ENCODE measurements at regions not wholly inside any gene's neighbourhood (a gene's known extent, or its start where the extent isn't known, plus 50 kb on each side); places are given as distances from the start of the nearest gene placed in this dataset.

DNA sequence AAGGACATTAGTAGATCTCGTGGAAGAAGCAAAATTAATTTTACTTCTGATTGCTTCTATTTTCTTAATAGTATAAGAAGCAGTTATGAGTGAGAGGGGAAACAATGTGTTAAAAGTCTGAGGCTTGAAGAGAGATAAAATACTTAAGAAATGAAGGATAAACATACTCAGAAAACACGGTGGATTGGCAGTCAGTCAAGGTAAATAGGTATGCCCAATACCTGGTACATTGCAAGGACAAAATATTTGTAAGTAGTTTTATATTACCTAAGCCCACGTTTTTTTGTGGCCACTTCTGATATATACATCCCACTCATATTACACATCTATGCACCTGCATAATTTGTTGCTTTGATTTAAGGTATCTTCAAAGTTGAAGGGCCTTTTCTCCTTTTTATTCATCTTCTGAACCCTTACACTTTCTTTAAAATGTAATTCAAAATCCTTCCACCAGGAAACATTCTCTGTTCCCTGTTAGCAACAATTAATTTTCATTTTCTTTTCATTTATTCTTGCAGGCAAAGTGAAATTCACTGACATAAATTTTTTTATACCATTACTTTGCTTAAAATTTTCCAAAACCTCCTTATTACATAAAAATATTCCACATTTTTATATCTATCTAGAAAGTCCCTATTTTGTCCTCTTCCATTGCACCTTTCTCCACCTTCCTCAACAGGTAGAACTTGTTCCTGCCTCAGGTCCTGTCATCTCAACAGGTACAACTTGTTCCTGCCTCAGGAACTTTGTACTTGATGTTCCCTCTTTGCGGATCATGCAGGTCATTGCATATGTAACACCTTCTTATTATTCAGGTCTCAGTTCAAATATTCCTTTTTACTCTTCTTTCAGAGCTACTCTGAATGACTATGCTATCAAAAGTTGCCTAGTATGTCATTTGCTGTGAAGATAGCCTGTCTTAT, 755.7 kb upstream of the ALCAM start:
- DNase-seq, result no peak

DNA sequence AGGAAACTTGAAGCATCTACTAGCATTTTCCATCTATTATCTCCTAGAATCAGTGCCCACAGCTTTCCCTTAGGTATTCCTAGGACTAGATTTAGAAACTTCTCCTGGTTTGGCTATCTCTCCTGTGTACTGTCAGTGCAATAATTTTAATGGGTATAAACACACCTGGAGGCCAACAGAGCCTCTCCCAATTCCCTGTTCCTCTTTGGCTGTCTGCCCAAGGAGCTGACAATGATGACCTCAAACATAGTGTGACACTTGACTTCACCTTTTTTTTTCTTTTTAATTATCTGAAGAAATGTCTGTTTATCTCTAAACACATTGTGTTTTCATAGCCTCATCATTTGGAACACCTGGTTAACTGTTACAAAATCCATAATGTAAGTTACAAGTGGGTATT, 754.5 kb upstream of the ALCAM start:
- DNase-seq, result no peak

DNA sequence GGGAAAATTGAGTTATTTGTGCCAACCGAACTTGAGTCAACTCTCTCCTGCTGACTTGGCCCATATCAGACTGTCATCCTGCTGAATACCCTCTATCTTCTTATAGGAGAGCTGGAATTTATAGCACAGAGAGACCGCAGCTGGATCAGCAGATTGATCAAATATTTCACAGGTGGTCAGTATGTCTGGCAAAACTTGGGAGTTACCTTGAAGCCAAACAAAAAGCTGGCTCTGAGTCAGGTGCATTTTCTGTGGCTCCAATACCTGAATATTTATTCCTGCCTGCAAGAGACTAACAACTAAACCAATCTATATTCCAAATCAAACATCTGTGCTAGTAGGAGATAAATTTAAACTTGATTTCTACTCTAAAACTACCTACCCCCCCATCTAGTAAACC, 752.1 kb upstream of the ALCAM start:
- DNase-seq, result no peak

DNA sequence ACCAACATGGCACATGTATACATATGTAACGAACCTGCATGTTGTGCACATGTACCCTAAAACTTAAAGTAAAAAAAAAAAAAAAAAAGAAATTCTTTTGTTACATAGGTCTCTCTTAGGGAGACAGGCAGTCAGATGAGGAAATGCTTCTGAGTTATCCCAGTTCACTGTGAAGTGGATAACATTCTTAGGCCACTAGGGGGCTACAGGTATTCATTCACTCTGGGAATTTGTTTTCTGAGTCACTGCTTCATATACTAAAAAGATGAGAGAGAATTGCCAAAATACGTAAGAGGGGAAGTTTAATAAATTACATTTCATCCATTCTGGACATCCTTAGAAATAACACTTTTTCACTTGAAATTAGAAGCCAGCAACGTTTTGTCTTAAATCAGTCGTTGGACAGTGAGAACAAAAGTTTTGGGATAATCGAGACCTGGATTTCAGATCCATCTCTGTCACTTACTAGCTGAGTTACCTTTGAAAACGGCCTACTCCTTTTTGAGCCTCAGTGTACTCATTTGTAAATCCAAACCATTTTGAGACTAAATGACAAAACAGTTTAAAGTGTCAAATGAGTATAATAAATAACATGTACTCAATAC, 738.4 kb upstream of the ALCAM start:
- DNase-seq, result peak; percentile 7

DNA sequence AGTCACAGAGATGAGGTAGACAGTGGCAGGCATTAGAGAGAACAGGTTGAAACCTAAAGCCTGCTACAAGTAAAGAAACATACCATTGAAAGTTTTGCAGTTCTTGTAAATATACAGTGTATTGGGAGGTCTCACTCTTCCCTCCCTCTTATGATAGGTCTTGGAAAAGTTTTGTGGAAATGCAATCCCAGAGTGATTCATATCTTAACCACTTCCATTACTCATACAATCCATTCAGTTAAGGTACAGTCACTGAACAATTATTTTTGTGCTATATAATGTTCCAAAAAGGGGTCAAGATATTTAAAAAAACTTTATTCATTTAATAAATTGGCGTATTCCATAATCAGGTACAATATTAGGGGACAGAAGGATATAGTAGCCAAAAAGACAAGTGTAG, 737.7 kb upstream of the ALCAM start:
- DNase-seq, result no peak

DNA sequence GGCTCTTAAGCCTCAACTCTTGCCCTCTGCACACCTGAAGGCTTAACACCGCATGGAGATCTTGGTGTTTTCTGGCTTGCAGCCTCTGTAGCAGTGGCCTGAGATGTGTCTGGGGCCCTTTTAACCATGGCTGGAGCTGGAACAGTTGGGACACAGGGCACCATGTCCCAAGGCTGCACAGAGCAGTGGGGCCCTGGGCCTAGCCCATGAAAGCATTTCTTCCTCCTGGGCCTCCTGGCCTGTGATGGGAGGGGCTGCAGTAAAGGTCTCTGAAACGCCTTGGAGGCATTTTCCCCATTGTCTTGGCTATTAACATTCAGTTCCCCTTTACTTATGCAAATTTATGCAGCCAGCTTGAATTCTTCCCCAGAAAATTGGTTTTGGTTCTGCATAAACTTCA, 735.5 kb upstream of the ALCAM start:
- no peak for DNase-seq

DNA sequence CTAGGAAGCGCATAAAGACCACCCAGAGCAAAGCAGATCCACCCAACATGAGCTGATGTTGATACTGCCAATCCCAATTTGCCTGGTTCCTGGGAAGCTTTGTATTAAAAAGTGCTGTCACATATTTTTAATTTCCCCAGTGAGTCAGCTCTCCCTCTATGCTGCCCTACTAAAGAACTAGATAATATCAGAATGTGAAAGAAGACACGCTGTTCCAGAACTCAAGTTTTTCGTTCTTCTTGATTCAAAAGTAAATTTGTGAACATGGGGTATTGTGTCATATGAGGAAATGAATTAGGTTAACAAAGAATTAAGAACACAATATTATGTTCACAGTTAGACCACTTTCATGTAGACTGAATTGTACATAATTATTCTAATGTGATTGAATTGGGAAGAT, 734.2 kb upstream of the ALCAM start:
- no peak for DNase-seq

DNA sequence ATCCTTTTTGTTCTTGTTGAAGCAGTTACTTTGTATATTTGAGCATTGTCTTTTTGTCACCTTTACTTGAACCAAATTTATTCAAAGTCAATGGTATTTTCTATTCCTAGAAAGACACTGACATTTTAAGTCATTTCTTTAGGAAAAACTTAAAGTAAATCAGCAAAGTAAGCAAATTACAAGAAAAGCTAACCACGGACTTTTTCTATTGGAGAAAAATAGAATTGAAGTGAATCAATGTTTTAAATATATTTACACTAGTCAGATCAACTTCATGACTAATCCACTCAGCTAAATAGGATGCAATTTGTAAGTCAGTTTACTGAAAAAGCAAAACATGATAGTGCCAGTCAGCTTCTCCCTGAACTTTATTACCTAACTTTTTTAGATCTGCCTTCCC, 733.8 kb upstream of the ALCAM start:
- no peak for DNase-seq

DNA sequence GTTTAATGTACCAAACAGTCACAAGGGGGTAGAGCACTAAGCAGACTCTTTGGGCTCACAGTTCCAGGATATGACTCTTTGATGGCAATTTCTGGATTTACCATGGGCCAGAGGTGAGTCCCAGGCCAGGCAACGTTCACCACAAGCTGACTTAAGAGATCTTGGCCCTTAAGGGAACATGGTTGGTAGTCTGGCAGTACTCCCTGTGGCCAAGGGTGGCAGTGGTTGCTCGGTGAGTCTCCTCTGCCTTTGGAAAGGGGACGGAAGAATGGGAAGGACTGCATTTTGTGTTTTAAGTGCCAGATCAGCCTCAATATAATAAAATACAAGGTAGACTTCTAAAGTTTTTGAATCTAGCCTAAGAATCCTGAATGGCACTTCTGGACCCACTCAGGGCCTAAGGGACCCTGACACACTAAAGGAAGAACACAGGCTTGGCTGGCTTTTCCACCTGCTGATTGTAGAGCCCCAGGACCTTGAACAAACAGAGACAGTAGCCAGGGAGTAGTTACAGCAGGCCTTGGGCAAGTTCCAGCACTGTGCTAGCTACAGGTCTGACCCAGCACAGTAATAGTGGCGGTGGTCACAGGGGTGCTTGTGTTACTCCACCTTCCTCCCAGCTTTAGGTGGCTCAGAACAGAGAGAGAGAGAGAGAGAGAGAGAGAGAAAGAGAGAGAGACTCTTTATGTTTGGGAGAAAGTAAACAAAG, 730.7 kb upstream of the ALCAM start:
- DNase-seq, result no peak

DNA sequence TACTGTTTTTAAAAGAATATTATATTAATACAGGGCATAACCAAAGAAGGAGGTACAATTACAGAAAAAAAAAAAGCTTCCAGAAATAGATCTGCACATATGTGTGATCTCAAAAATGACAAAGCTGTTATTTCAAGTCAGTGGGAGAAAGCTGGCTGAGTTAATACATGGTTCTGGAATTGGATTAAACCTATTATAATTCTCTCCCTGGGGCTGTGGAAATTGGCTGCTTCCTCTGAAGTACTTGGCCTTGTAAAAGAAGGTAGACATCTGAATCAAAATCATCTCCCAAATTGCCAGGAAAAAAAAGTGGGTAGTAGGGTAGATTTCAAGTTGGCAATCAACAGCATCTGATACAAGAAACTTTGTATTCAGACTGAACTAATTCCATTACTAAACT, 723.9 kb upstream of the ALCAM start:
- no peak for DNase-seq

DNA sequence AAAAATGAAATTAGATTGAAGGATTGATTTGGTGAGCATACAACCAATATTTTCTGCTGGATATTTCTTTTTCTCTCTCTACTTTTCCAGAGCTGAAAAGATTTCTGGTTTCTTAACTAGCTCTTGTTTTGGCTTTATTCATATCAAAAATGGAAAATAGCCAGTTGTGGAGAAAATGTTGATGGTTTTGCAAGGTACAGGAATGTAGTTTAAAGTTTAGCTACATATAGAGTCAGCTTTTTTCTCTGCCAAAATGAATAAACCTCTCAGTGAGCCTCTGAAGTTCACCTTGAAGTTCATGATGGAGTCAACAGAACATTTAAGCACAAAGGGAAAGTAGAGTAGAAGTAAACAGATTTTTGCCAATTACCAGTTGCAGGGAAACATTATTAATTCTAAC, 720.5 kb upstream of the ALCAM start:
- no peak for DNase-seq

DNA sequence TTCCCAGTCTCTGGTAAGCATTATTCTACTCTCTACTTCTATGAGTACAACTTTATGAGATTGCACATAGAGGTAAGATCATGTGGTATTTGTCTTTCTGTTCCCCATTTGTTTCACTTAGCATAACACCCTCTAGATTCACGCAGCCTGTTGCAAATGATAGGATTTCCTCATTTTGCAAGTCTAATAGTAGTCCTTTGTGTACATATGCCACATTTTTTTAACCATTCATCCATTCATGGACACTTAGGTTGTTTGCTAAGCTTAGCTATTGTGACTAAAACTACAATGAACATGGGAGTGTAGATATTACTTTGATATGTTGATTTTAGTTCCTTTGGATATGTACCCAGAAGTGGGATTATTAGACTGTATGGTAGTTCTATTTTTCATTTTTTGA, 717.9 kb upstream of the ALCAM start:
- DNase-seq, result no peak

DNA sequence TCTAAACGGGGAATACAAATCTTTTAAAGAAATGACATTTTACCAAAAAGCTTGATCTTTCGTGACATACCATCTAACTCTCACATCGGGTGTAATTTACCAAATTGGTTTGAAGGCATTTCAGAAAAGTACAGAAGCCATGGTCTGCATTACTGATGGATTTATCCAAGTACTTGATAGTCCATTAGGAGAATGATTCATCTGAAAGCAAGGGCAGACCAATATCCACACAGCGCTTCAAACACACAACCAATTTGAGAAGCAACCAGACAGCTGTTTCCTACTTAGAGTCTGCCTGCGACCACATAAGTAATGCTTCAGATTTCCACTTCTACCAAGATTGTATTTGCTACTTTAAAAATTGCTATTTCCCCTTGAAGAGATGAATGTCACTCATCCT, 697.6 kb upstream of the ALCAM start:
- DNase-seq, result no peak

DNA sequence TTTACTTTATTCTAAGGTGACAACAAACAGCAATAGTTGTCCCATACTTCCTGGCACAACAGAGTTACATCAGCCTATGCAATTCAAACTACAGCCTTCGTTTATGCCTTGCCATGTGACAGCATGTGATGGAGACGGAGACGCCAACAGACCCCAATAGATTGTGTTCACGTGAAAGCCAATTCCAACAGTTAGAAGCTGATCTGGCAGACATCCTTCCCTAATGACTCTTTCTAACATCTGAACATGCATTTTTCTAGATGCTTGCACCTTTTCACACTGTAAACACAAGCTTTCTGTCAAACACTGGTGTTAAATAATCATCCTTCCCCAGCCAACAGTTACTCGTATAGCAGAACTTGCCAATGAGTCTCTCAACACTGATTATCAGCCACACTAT, 694.4 kb upstream of the ALCAM start:
- no peak for DNase-seq

DNA sequence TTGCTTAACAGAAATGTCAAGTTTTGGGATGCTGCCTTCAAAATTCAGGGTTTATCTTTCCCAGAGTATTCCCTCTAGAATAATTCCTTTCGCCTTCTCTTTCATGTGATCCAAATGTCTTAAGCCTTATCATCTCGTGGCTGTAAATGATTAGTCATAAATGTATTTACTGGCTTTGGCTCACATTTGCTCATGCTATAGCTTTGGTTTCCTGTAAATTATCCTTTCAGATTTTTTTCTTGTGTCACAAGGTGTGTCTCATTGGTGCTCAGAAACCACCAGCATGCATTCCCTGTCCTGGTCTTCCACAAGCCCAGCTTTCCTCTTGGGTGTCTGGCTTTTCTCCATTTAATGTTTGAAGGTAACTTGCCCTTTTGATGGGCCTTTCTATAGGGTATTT, 692.7 kb upstream of the ALCAM start:
- DNase-seq, result no peak

DNA sequence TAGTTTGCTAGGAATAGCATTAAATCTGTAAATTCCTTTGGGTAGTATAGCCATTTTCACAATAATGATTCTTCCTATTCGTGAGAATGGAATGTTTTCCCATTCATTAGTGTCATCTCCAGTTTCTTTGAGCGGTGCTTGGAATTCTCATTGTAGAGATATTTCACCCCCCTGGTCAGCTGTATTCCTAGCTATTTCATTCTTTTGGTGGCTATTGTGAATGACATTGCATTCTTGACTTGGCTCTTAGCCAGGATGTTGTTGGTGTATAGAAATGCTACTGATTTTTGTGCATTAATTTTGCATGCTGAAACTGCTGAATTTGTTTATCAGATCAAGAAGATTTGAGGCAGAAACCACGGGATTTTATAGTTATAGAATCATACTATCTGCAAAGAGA, 690.5 kb upstream of the ALCAM start:
- DNase-seq, result no peak

DNA sequence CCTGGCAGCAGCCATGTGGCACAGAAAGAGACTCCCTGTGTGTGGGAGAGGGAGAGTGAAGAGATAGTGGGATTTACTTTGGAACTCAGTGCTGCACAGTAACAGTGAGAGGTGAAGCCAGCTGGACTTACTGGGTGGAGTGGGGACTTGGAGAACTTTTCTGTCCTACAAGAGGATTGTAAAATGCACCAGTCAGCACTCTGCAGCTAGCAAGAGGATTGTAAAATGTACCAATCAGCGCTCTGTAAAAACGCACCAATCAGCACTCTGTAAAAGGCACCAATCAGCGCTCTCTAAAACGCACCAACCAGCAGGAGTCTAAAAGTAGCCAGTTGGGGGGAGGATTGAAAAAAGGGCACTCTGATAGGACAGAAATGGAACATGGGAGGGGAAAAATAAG, 688.8 kb upstream of the ALCAM start:
- DNase-seq, result no peak

DNA sequence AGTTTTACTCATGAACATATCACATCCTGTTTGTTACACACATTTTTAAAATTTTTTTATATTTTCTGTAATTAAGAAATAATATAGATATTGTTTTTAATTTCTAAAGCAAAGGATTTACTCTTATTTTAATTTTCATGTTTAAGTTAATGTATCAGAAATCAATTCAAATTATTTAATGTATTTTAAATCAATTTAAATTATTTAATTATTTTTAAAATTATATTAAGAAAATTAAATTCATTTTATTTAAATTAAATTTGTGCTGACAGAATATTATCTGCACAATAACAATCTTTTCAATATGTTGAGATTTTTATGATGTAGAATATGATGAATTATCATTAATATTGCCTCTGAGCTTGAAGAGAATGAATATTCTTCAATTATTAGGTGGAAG, 681.2 kb upstream of the ALCAM start:
- no peak for DNase-seq

DNA sequence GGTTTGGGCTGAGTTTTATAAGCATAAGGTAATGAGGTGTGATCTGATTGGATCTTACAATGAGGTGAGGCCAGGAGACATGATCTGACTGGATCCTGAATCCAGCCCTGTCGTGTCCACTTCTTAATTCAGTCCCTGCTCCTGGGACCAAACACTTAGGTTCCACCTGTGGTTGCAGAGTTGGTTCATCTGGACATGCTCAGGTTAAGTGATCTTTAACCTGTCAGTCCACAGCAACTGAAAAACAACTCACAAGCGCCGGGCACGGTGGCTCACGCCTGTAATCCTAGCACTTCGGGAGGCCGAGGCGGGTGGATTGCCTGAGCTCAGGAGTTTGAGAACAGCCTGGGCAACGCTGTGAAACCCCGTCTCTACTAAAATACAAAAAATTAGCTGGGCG, 679.3 kb upstream of the ALCAM start:
- no peak for DNase-seq

DNA sequence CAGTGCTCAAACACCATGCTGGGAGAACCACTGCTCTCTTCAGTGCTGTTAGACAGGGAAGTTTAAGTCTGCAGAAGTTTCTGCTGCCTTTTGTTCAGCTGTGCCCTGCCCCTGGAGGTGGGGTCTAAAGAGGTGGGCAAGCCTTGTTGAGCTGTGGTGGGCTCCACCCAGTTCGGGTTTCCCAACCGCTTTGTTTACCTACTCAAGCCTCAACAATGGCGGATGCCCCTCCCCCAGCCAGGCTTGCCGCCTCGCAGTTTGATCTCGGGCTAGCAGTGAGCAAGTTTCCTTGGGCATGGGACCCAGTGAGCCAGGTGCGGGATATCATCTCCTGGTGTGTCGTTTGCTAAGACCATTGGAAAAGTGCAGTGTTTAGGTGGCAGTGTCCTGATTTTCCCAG, 670.2 kb upstream of the ALCAM start:
- no peak for DNase-seq

DNA sequence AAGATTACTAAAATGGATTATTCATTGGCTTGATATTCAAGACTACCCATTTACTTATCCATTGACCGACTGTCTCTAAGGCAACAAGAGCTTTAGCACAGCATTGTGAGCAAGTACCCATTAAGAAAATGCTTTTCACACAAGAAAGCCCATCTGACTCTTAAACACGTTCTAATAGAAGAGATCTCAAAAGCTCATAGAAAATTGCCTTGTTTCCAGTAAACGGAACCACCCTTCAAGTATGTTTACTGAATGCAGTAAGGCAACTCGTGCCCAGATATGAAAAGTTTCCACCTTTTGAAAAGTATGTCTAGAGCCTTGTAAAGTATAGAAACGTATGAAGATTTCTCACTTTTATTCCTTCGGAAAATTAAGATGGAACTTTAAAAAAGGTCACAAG, 655.3 kb upstream of the ALCAM start:
- no peak for DNase-seq

DNA sequence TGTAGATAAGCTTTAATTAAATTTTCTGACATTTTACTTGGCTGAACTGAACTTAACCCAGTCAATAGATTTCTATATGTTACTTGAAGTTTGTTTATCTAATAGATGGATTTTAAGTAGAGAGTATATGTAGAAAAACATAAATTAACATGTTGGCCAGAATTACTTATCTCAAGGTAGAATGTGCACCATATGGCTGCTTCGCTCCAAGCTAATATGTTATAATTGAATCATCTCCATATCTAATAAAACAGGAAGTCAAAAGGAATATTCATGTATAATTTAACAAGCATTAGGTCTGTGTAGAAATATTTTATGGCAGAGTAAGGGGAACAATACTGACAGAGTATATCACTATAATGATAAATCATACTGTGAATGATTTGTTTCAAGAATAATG, 650.7 kb upstream of the ALCAM start:
- no peak for DNase-seq

DNA sequence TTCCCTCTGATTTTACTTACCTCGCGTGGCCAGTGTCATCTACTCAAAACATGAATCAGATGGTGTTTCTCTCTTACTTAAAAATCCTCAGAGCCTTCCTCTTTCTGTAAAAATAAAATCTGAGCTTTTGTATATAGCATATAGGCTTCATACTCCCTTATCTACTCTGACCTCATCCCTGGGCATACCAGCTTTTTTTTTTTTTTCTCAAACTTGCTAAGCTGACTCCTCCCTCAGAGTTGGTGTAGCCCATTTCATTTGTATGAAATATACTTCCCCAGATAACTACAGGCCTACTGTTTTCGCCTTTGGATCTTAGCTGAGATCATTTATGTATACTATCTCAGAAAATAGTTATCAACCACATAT, 648.9 kb upstream of the ALCAM start:
- DNase-seq, result no peak

DNA sequence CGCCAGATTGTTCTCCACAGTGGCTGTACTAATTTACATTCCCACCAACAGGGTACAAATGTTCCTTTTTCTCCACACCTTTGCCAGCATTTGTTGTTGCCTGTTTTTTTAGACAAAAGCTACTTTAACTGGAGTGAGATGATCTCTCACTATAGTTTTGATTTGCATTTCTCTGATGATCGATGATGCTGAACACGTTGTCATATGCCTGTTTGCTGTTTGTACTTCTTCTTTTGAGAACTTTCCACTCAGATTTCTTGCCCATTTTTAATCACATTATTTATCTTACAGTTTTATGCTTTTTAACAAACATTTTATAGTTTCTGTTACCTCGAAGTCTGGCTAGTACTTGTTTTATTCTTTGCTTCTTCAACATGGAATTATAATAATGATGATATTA, 643.7 kb upstream of the ALCAM start:
- DNase-seq, result no peak

All from CD4-positive, alpha-beta T cell treated with Interleukin-17A for 1 hour (primary cell).